Uterus (tissue), 3 donors: ENCODE measurements at regions not wholly inside any gene's neighbourhood (a gene's known extent, or its start where the extent isn't known, plus 50 kb on each side); places are given as distances from the start of the nearest gene placed in this dataset.

Experiments used
- DNase-seq, 2 donors: peaks; one replicate each; pipeline ENCODE4 v3.0.0-alpha.2; 2019 to 2020
- H3K27ac ChIP-seq, 2 donors: fragments of 200-600 bp; sonication (generic); 1 replicate in 1 of 2; 2 replicates in 1 of 2; pipeline ENCODE4 v1.5.1; 2016 to 2018
- H3K27me3 ChIP-seq, 2 donors: fragments of 200-600 bp; sonication (generic); one replicate each; pipeline ENCODE4 v1.5.1; 2018 to 2019; ENCODE audit warnings: control low read depth in 1 of 2
- H3K36me3 ChIP-seq, 2 donors: fragments of 200-600 bp; sonication (generic); one replicate each; pipeline ENCODE4 v1.5.1; 2019; ENCODE audit warnings: control low read depth in 1 of 2
- H3K4me1 ChIP-seq, 2 donors: fragments of 200-600 bp; sonication (generic); one replicate each; pipeline ENCODE4 v1.5.1; 2018 to 2019; ENCODE audit warnings: control low read depth in 1 of 2
- H3K4me3 ChIP-seq, 2 donors: fragments of 200-600 bp; sonication (generic); 1 replicate in 1 of 2; 2 replicates in 1 of 2; pipeline ENCODE4 v1.5.1; 2018 to 2019; ENCODE audit warnings: mild to moderate bottlenecking in 1 of 2
- H3K9me3 ChIP-seq, 2 donors: fragments of 200-600 bp; sonication (generic); one replicate each; pipeline ENCODE4 v1.5.1; 2019; ENCODE audit warnings: control low read depth in 1 of 2
- CTCF ChIP-seq, 4 experiments: fragments of 200-600 bp in 2 of 4; fragments of 450-650 bp in 2 of 4; sonication (generic) in 2 of 4; IDR thresholded peaks; one replicate each; pipeline ENCODE4 v1.5.1; 2016 to 2019; ENCODE audit warnings: antibody characterized with exemption in 4 of 4, mild to moderate bottlenecking in 2 of 4, moderate library complexity in 1 of 4
- POLR2A ChIP-seq, 2 donors: fragments of 450-650 bp; IDR thresholded peaks; one replicate each; pipeline ENCODE4 v1.6.1; 2016; ENCODE audit warnings: antibody characterized with exemption in 2 of 2, mild to moderate bottlenecking in 1 of 2, moderate library complexity in 1 of 2
- intact Hi-C: fragments of 100-400 bp; cut with DNase I; formaldehyde crosslinking; loops from one replicate; pipeline ENCODE4 v1.15.1; 2023; ENCODE audit warnings: low total_unique reads
- donor health status: DM: yes; HTN: yes; CAD: no.

GRCh38 chr5:156147261-156147943, 179.6 kb upstream of the SGCD start:
- no peak overlapping the region for H3K27ac ChIP-seq
- H3K36me3 ChIP-seq, result no peaks in the 10 kb centered on the region
- H3K4me3 ChIP-seq, result no peak overlapping the region
- no peaks in the 10 kb centered on the region for H3K4me1 ChIP-seq
- H3K9me3 ChIP-seq, result no peaks in the 10 kb centered on the region
- no peak for DNase-seq
- no peak for TF ChIP-seq POLR2A (IDR thresholded peaks at IDR 0.05)
- TF ChIP-seq CTCF (IDR thresholded peaks at IDR 0.05), result no peak
- intact Hi-C loops, result no loop called here
- no peaks in the 10 kb centered on the region for H3K27me3 ChIP-seq

- no peak for DNase-seq
- Histone ChIP-seq H3K4me3 (no peak overlapping the region), H3K4me1 (no peaks in the 10 kb centered on the region), H3K9me3 (no peaks in the 10 kb centered on the region), H3K27me3 (no peaks in the 10 kb centered on the region), H3K27ac (no peak overlapping the region), H3K36me3 (no peaks in the 10 kb centered on the region)
- intact Hi-C loops, result no loop called here
- no peak for TF ChIP-seq POLR2A (IDR thresholded peaks at IDR 0.05)
- TF ChIP-seq CTCF (IDR thresholded peaks at IDR 0.05), result no peak
Observed at GRCh38 chr5:156147944-156148285, 179.0 kb upstream of the SGCD start.

GRCh38 chr5:156148301-156148700, 178.7 kb upstream of the SGCD start:
- no peaks in the 10 kb centered on the region for H3K36me3 ChIP-seq
- H3K4me3 ChIP-seq, result no peak overlapping the region
- H3K27me3 ChIP-seq, result no peaks in the 10 kb centered on the region
- no peak overlapping the region for H3K27ac ChIP-seq
- intact Hi-C loops, result no loop called here
- H3K9me3 ChIP-seq, result no peaks in the 10 kb centered on the region
- no peaks in the 10 kb centered on the region for H3K4me1 ChIP-seq
- TF ChIP-seq POLR2A (IDR thresholded peaks at IDR 0.05) (no peak), CTCF (IDR thresholded peaks at IDR 0.05) (no peak)
- no peak for DNase-seq

- H3K27me3 ChIP-seq, result no peaks in the 10 kb centered on the region
- TF ChIP-seq POLR2A (IDR thresholded peaks at IDR 0.05) (no peak), CTCF (IDR thresholded peaks at IDR 0.05) (no peak)
- no peaks in the 10 kb centered on the region for H3K9me3 ChIP-seq
- DNase-seq, result no peak
- H3K4me3 ChIP-seq, result no peak overlapping the region
- no peak overlapping the region for H3K27ac ChIP-seq
- no peaks in the 10 kb centered on the region for H3K4me1 ChIP-seq
- intact Hi-C loops, result no loop called here
- no peaks in the 10 kb centered on the region for H3K36me3 ChIP-seq
Observed at GRCh38 chr5:156149213-156149612, 177.8 kb upstream of the SGCD start.

- intact Hi-C loops, result no loop called here
- no peaks in the 10 kb centered on the region for H3K9me3 ChIP-seq
- H3K4me3 ChIP-seq, result no peak overlapping the region
- H3K27me3 ChIP-seq, result no peaks in the 10 kb centered on the region
- H3K27ac ChIP-seq, result no peak overlapping the region
- TF ChIP-seq CTCF (IDR thresholded peaks at IDR 0.05) (no peak), POLR2A (IDR thresholded peaks at IDR 0.05) (no peak)
- no peaks in the 10 kb centered on the region for H3K36me3 ChIP-seq
- no peak for DNase-seq
- H3K4me1 ChIP-seq, result no peaks in the 10 kb centered on the region
Observed at GRCh38 chr5:156153602-156154001, 173.4 kb upstream of the SGCD start.
